NCI-H748 (cell line): ENCODE measurements at regions not wholly inside any gene's neighbourhood (a gene's known extent, or its start where the extent isn't known, plus 50 kb on each side); places are given as distances from the start of the nearest gene placed in this dataset.
"Not testable (repeated sequence)": the region's sequence is repeated elsewhere in the genome, so short reads cannot be mapped to it uniquely, and the experiment has no call there.

Experiments used
- DNase-seq: peaks from one replicate; lab custom pipeline; 2025; ENCODE audit not compliant: unreplicated experiment; lab: John Stamatoyannopoulos, UW

GRCh38 chr2:17148407-17149145 is 369.7 kb downstream of the RAD51AP2 start:
- peak; percentile 50 for DNase-seq

- DNase-seq: no peak
Measured at GRCh38 chr2:17146358-17146757, 371.9 kb downstream of the RAD51AP2 start.

DNA sequence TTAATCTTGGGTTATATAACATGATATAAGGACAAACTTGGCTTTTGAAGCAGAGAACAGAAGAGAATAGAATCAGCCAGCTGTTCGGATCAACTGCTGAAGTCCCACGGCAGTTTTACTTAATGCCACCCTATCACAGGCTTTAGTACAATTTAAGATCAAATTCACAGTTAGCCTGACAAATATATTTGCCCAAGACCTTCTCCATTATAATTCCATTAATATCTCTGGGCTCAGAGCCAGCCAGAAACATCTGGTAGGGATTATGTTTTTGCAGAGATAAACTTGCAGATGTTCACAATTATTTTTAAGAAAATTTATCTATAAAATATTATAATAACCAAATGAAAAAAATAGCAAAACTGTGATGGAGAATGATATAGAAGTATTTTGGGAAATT is 381.4 kb downstream of the RAD51AP2 start:
- DNase-seq: peak; percentile 21

- no peak for DNase-seq
Measured at GRCh38 chr2:17136231-17136630, 382.0 kb downstream of the RAD51AP2 start.

DNA sequence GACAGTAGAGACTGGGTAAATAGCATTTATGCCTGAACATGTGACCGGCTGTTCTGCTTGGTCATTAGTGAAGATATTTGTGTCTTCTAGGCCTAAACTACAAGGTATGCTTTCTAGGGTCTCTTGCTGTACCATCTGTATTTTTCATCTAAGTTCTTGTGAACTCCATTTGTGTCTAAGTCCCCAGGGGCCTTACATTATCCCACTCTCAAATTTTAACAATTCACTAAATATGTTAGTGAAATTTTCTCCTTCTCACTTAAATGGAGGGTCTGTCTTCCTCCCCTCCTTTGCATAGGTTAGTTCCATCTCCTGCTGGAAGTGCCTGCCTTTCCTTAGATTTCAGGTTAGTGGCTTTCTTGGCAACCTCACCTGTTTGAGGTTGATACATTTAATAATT is 382.6 kb downstream of the RAD51AP2 start:
- DNase-seq: no peak

- peak; percentile 21 for DNase-seq
Measured at GRCh38 chr2:17133052-17133671, 385.1 kb downstream of the RAD51AP2 start.

DNA sequence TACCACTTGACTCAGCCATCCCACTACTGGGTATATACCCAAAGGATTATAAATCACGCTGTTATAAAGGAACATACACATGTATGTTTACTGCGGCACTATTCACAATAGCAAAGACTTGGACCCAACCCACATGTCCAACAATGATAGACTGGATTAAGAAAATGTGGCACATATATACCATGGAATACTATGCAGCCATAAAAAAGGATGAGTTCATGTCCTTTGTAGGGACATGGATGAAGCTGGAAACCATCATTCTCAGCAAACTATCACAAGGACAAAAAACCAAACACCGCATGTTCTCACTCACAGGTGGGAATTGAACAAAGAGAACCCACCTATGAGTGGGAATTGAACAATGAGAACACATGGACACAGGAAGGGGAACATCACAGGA is 387.6 kb downstream of the RAD51AP2 start:
- DNase-seq: not testable (repeated sequence)

DNA sequence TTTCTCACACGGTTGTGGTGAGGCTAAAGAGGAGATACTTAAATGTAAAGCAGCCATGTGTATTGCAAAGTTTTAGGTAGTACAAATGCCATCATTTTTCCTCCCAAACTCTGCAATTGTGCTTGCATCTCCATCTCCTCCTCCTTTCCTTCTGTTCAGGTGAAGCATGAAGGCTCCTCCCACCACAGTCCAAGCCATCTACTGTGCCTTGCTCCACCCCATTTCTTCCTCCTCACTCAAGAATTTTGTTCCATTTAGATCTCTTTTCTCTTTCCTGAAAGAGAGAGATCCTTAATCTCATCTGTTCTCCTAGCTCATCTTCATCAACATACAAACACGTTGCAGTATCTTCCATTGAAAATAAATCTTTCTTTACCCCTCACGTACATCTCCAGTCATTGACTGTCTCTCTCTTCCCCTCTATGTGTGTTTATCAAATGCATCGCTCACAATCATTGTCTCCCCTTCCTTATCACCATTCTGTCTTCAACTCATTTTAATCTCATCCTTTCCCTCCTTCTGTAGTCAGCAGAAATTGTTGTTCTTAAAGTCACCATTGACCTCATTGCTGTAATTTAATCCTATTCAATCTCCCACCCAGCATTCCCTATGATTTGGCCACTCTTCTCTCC is 392.1 kb downstream of the RAD51AP2 start:
- no peak for DNase-seq

DNA sequence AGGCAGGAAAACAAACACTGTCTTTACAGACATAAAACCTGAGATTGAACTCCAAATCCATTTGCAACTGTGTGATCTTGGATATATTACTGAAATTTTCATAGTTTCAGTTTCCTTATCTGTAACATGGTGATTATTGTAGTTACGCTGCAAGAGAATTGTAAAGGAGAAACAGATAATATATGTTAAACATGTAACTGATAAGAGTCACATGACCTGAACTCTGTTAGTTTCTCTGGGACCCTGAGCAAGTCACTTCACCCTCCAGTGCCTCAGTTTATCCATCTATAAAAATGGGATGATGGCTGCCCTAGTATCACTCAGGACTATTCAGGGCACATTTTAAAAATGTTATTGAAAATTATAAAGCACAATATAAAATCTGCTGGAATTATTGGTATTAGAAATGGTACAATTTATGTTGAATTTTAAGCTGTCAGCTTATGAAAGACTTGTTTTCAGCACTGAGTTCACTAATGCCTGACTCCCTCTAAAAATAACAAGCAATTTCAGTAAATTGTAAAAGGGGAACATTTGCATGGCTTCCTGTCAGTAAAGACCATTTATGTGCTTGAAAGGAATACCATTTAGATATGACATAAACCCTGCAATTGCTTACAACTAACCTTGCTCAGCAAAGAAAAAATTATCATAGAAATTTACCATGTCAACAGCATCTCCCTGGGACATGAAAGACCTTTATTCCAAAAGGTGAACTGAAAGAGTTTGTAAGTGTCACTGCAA is 393.5 kb downstream of the RAD51AP2 start:
- DNase-seq: no peak

- no peak for DNase-seq
Measured at GRCh38 chr2:17122887-17123501, 395.2 kb downstream of the RAD51AP2 start.

DNA sequence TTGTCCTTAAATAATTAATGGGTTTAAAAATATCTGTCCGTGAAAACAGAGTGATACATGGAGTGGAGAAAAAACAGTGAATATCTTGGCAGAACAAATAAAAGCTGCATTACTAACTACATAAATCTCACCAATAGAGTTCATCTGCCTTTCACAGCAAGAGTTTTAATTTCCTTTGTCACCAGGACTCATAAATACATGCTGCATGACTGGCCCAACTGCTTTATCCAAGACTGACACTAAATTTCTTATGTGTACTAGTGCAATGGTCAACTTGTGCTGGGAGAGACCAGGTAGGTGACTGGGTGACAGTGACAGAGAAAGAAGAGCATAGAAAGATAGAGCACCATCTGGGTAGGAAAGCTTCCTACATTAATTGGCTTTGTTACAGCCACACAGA is 402.8 kb downstream of the RAD51AP2 start:
- DNase-seq: peak; percentile 43

DNA sequence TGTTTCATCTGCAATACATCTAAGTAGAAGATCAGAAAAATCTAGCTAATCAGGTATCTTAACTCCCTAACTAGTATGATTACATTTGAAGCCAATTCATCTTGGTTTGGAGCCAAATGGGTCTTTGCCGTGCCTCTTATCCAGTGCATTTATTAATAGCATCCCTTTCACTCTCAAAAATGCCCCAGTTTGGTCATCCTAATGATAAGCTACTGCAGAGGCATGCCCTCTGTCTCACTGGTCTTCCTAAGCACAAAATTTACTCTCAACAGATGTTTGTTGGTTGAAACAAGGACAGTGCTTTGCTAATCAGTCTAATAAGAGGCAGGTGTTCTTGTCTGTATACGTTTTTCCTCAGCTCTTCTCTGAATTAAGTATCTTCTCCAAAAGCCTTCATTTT is 403.2 kb downstream of the RAD51AP2 start:
- DNase-seq: no peak

DNA sequence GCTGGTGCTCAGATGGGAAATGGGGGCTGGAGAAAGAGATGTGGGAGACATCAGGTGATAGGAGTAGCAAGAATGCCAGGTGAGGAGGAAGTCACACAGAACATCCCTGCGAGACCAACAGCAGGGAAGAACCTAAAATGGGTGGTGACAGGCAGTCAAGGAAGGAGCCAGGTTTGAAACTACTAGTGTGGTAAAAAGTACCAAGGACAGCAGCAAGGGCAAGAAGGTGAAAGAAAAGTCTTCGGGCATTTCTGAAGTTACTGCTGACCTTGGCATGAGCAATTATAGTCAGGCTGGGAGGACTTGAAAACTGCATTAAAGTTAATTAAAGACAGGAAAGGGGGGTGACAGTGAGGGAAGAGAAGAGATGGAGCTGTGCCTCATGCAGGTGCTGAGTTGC is 410.4 kb downstream of the RAD51AP2 start:
- DNase-seq: no peak

DNA sequence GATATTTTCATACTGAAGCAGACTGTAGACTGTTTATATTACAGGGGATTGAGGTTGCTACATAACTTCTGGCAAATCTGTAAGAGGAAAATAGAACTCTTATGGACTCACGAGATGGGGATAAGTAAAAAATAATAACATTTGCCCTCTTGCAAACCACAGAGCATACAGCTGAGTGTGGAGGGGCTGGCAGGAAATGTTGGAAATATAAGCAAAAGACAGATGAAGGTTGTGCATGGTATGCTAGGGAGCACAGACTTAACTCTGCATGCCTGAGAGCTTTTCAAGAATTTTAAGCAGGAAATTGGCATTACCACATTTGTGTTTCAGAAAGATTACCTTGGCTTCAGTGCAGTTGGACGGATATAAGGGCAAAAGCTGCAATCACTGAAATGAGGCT is 411.1 kb downstream of the RAD51AP2 start:
- no peak for DNase-seq

DNA sequence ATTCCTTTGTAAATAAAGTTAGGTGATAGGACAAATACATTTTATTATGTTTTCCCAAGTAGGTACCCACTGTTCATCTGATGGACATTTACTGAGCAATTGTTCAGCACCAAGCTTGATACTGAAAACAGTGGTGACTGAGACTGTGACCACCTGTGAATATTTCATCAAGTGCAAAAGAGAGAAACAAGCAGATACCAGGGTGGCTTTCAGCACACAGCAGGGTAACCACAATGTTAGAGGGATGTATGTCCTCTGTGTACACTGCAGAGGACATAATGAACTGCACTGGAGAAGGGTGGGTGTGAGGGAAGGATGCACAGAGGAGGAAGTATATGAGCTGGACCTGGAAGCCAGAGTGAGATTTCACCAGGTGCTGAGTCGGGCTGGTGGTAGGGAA is 411.8 kb downstream of the RAD51AP2 start:
- no peak for DNase-seq

DNA sequence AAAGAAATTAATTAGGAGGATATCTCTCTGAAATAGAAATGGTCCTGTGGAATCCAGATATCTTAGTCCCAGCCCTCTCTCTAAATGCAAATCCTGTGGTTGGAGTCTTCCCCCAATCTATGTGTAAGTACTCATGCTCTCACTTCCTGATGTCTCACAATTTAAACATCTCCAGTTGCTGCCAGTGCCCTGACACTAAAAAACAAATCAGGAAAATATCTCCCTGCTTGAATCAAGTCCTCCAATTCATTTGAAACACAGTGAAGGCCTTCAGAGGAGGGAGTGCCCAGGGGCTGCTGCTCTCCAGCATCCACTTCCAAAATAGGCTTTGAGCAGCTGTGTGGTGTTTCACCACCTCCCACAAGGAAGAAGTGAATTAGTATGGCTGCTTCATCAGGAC is 413.8 kb downstream of the RAD51AP2 start:
- no peak for DNase-seq

DNA sequence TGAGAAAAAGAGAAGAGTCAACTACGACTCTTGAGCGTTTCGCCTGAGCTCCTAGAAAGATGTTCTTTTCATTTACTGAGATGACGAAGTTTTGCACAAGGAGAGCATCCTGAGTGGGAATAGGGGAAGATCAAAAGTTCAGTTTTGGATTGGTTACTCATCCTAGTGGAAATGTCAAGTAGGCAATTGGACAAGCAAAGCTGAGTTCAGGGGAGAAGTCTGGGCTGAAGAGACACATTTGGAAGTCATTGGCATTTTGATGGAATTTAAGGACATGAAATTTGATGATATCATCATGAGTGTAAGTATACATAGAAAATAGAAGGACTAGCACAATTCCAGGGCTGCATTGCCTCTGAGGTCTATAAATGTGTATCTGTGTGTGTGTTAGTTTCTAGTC is 416.6 kb downstream of the RAD51AP2 start:
- no peak for DNase-seq

DNA sequence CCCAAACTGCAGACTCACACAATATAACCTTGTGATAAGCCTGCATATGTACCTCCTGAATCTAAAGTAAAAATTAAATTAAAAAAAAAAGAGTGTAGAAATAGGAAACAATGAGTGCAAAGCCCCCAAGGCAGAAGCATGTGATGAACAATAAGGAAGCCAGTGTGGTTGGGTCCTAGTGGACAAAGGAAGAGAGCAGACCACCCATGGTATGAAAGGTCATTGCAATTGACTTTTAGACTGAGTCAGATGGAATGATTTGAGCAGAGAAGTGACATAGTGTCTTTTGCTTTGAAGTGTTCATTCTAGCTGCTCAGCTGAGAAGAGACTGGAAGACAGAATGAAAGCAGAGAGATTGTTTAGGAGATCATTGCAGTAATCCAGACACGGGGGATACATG is 417.1 kb downstream of the RAD51AP2 start:
- no peak for DNase-seq

DNA sequence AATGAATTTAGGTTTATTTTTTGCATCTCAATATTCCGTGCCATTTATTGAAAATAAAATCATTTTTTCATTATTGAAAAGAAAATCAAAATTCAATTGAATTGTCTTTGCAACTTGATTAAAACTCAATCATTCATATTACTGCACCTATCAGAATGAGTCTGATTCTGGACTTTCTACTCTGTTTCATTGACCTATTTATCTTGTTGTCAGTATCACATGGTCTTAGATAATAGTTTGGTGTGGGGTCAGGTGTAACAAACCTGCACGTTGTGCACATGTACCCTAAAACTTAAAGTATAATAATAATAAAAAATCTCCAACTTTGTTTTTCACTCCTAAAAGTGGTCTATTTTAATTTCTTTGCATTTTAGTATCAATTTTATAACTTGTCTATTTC is 422.9 kb downstream of the RAD51AP2 start:
- DNase-seq: no peak

- DNase-seq: no peak
Measured at GRCh38 chr2:17093712-17094111, 424.5 kb downstream of the RAD51AP2 start.

- DNase-seq: no peak
Measured at GRCh38 chr2:17086990-17087389, 421.4 kb upstream of the CYRIA start.
